ENCODE measurements at regions not wholly inside any gene's neighbourhood (a gene's known extent, or its start where the extent isn't known, plus 50 kb on each side); places are given as distances from the start of the nearest gene placed in this dataset.
"Not testable (repeated sequence)": the region's sequence is repeated elsewhere in the genome, so short reads cannot be mapped to it uniquely, and the experiment has no call there.

- DNase-seq: no peak
These were observed 133.4 kb downstream of the AREG start for GRCh38 chr4:74578329-74578728.

GRCh38 chr4:74578865-74579264, 133.9 kb downstream of the AREG start:
- H3K36me3 ChIP-seq; H3K9me3 ChIP-seq (replicated peaks); H3K27me3 ChIP-seq (ENCODE audit: low read depth); H3K4me1 ChIP-seq; H3K4me3 ChIP-seq; H3K27ac ChIP-seq (replicated peaks); DNase-seq; intact Hi-C loops (cut with micrococcal nuclease): not testable (repeated sequence)

More at GRCh38 chr4:74578329-74578728, 133.4 kb downstream of the AREG start:
- no peak overlapping the region for H3K4me3 ChIP-seq
- intact Hi-C loops (cut with micrococcal nuclease): no loop called here
- H3K9me3 ChIP-seq (replicated peaks): no peaks in the 10 kb centered on the region
- H3K27ac ChIP-seq (replicated peaks): no peak overlapping the region
- H3K4me1 ChIP-seq: no peaks in the 10 kb centered on the region
- H3K36me3 ChIP-seq: no peaks in the 10 kb centered on the region
- TF ChIP-seq CTCF (IDR thresholded peaks at IDR 0.05; ENCODE audit: borderline replicate concordance): no peak
- no peaks in the 10 kb centered on the region for H3K27me3 ChIP-seq (ENCODE audit: low read depth)

GRCh38 chr4:74583089-74583700, 138.3 kb downstream of the AREG start:
- TF ChIP-seq CTCF (IDR thresholded peaks at IDR 0.05; ENCODE audit: borderline replicate concordance): no peak
- intact Hi-C loops (cut with micrococcal nuclease): no loop called here

GRCh38 chr4:74583757-74584156, 138.8 kb downstream of the AREG start:
- no peaks in the 10 kb centered on the region for H3K9me3 ChIP-seq (replicated peaks)
- no peak for DNase-seq
- no peaks in the 10 kb centered on the region for H3K27me3 ChIP-seq (ENCODE audit: low read depth)
- H3K36me3 ChIP-seq: no peaks in the 10 kb centered on the region
- no peak overlapping the region for H3K4me3 ChIP-seq
- H3K4me1 ChIP-seq: no peaks in the 10 kb centered on the region
- no peak for TF ChIP-seq CTCF (IDR thresholded peaks at IDR 0.05; ENCODE audit: borderline replicate concordance)
- no peak overlapping the region for H3K27ac ChIP-seq (replicated peaks)
- intact Hi-C loops (cut with micrococcal nuclease): no loop called here

More at GRCh38 chr4:74583089-74583700, 138.3 kb downstream of the AREG start:
- H3K27ac ChIP-seq (replicated peaks): no peak overlapping the region
- DNase-seq: no peak
- H3K36me3 ChIP-seq: no peaks in the 10 kb centered on the region
- no peaks in the 10 kb centered on the region for H3K27me3 ChIP-seq (ENCODE audit: low read depth)
- H3K4me3 ChIP-seq: no peak overlapping the region
- H3K4me1 ChIP-seq: no peaks in the 10 kb centered on the region
- H3K9me3 ChIP-seq (replicated peaks): no peaks in the 10 kb centered on the region

- DNase-seq: no peak
- H3K36me3 ChIP-seq: no peaks in the 10 kb centered on the region
- H3K9me3 ChIP-seq (replicated peaks): no peaks in the 10 kb centered on the region
- no peak for TF ChIP-seq CTCF (IDR thresholded peaks at IDR 0.05; ENCODE audit: borderline replicate concordance)
- intact Hi-C loops (cut with micrococcal nuclease): no loop called here
- no peaks in the 10 kb centered on the region for H3K4me1 ChIP-seq
- no peaks in the 10 kb centered on the region for H3K27me3 ChIP-seq (ENCODE audit: low read depth)
- no peak overlapping the region for H3K4me3 ChIP-seq
- no peak overlapping the region for H3K27ac ChIP-seq (replicated peaks)
These were observed 143.4 kb downstream of the AREG start for GRCh38 chr4:74588350-74588749.

DNA sequence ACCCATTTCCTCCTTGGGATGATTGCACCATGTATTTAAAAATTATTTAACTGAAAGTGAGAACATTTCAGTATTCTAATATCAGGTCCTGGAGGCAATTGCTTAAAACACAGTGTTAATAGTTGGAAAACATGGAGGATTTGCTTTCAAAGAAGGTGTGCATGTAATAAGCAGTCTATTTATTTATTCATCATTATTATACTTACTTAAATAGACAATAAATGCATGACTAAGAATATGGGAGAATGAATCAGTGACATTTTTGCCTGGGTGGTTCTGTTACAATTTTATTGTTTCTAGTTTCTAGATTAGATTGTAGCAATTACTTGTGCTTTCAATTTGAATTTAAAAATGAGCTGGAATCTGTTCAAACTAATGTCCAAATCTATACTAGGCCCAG, 145.5 kb downstream of the AREG start:
- Histone ChIP-seq H3K27me3 (ENCODE audit: low read depth) (no peaks in the 10 kb centered on the region), H3K36me3 (no peaks in the 10 kb centered on the region), H3K4me3 (no peak overlapping the region), H3K9me3 (replicated peaks) (no peaks in the 10 kb centered on the region), H3K4me1 (no peaks in the 10 kb centered on the region), H3K27ac (replicated peaks) (no peak overlapping the region)
- intact Hi-C loops (cut with micrococcal nuclease): no loop called here
- no peak for DNase-seq
- no peak for TF ChIP-seq CTCF (IDR thresholded peaks at IDR 0.05; ENCODE audit: borderline replicate concordance)
